M059J (cell line): ENCODE measurements at regions not wholly inside any gene's neighbourhood (a gene's known extent, or its start where the extent isn't known, plus 50 kb on each side); places are given as distances from the start of the nearest gene placed in this dataset.
A peak's percentile ranks its signal among the peaks of the same experiment; 100 is the strongest.
"Not testable (repeated sequence)": the region's sequence is repeated elsewhere in the genome, so short reads cannot be mapped to it uniquely, and the experiment has no call there.

Source experiments
- DNase-seq: peaks from one replicate; pipeline ENCODE4 v3.0.0-alpha.2; 2012; ENCODE audit warnings: low read depth

DNA sequence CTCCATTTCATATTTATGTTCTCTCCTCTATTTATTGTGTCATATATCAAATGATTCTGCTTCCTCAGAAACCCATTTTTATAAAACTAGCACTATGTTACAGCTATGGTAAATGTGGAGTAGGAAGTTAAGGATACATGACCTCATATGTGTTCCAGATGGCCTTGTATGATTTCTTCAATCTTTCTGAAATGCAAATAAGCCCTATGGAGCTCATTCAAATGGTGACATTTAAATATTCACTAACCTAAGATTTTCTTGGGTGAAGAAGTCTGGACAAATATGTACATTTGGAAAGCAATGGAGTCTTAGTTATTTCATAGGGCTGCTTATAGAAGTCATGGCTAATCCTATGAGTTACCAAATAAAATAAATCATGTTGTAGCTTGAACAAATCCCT, 782.5 kb downstream of the STPG2 start:
- DNase-seq: no peak

DNA sequence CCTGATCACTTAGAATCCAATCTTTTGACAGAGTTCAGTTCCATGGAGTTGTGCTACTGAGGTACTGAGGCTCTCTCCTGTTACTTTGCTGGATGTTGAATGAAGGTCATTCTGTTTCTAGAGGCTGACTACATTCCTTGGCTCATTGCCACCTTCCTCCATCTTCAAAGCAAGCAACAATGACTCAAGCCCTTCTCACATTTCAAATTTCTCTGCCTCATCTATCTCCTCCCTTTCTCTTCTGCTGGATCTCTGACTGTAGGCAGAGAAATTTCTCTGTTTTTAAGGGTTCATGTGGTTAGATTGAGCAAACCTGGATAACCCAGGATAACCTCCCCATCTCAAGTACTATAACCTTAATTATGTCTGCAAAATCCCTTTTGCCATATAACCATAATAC, 775.4 kb downstream of the STPG2 start:
- peak; percentile 56 for DNase-seq

DNA sequence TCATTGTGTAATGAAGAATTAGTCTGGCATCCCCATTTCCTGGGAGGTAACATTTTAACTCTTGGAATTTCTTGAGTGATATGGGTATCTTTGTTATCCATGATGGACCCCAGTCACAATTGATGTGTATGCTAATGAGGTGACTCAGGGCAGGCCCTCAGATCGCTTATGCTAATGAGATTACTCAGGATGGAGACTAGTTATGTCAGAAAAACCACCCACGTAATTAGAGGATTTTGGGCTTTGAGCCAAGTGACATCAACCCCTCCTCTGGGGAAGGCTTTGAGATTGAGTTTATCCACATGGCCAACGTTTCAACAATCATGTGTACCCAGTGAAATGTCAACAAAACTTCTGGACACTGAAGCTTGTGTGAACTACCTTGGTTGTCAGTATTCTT, 772.7 kb downstream of the STPG2 start:
- peak; percentile 16 for DNase-seq

DNA sequence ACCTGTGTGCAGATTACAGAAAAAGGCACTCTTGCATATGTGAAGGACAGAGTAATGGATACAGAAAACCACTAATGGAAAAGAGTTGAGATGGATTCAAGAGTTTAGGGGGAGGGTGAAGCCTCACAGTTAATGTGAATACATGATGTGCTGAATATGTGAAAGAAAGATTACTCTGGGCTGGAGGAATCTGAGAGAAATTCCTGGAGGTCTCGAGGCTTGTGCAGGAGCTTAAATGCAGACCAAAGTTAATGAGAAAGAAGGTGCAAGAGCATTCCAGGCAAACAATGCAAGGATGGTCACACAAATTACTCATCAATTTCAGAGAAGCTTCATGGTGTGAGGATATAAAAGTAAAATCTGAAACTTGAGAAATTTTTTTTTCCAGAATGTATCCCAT, 768.8 kb downstream of the STPG2 start:
- DNase-seq: no peak

DNA sequence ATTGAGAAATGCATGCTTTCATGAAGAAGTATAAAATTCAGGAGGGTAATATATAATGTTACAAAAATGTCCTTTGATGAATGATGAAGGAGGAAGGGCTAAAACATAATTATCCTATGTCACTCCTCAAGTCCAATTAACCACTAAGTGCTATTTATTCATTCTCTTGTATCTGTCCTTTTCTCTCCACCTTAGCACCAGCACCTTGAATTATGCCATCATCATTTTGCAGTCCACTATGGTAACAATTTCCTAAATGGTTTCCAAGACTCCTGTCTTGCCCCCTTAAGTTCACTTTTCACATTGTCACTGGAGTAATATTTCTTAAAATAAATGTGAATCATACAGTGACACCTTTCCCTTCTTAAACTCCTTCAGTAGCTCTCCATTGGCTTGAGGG, 756.3 kb downstream of the STPG2 start:
- DNase-seq: no peak

DNA sequence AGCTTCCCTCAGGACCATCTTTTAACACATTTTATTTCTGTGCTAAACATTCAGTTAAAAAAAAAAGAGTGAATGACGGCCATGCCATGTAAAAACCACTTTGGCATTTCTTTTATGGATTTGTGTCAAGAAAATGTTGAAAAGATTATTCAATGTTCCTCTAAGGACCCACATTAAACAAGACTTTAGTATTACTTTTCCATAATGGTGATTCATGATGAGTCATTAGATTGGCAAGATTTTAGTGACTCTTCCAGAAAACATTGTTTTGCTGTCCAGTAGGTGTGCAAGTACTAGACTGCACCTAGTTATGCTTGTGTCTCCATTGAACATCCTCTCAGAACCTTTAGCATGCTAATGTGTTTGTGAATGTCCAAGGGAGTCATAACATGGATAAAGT, 748.6 kb downstream of the STPG2 start:
- peak; percentile 42 for DNase-seq

DNA sequence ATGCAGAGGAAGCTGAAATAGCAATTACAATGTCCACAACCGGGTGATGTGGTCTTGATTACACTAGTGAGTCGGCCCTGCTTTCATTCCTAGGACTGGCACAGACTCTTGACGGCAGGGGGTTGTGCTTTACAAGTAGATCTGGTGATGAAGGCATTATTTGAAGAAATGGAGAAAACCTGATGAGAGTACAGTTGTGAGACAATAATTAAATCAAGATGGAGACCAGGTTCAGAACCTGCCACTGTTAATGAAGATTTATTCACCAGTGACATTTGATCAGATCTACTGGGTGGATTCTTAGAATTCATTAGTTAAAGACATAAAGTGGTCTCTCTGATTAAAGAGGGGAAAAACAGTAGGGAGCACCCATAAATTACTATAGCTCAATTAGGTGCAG, 747.2 kb downstream of the STPG2 start:
- DNase-seq: peak; percentile 10

DNA sequence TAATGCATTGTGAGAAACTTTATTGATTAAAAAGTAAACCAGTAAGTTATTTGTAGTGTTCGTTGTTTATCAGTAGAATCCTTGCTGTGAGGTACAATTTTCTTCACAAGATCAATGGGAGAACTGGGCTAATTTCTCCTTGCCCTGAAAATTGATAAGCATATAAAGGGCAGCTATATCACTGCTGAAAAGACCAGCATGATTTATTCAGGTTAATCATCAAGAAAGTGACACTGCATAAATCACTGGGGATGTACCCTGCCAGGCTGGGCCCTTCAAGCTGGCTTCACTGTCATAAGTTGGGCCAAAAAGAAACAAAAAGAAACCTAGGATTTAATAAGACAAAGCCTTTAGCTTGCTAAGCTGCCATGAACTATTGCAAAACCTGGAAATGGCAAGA, 746.7 kb downstream of the STPG2 start:
- no peak for DNase-seq

DNA sequence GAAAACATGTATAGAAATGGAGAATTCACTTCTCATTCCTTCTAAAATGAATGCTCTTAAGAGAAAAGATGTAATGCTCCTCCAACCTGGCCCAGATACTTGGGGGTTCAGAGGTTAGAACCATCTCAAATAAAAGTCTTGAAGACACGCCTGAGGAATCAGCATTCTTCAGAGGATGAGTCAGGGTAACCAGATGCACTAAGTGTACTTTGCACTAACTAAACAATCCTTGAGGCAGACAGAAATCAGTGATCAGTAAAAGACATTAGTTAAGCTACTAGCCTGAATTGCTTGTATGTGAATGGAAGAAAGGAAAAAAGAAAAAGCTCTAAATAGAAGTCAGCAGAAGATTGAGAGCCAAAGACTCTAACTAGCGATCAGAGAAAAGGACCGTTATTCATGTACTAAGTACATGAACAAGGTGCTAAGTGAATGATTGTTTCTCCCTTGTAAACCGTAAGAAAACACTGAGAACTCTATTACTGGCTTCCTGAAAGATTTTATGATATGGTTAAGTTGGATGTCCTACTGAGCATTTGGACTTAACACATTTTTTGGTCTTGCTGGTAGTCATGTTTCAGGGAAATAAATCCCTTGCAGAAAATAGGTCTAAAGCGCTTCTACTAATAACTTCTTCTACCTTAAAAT, 738.3 kb downstream of the STPG2 start:
- DNase-seq: no peak

DNA sequence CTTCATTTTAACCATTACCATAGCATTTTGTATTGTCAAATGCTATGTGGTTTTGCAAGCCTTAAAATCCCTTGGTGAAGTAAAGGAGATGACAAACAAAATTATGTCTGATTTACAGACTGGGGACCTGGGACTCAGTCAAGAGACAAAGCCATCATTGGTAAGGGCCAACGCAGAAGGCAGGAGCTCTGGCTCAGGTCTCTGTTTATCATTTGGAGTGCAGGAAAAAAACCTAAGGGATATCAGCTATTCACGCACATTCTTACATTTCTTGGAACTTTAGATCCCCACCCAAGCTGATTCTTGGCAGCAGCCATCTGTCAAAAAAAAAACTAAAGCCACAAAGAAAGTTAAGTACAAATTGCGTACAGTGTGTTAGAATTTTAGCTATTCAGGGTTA, 731.9 kb downstream of the STPG2 start:
- DNase-seq: no peak

DNA sequence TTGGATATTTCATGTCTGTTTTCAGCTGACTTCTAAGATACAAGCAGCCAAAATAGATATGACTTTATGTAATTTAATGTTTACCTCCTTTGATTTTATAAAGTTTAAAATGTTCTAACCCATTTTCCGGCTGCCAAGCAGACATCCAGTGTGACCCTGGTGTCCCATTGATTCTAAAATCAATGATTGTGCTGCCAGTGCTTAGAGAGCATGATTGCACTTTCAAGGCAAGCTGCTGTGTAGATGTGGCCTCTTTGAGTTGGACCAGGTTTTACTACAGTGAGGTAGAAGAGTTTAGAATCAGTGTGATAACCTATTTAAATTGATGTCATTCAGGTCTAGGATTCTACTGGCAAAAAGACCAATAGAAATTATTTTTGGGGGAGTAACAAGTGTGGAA, 730.9 kb downstream of the STPG2 start:
- DNase-seq: no peak

DNA sequence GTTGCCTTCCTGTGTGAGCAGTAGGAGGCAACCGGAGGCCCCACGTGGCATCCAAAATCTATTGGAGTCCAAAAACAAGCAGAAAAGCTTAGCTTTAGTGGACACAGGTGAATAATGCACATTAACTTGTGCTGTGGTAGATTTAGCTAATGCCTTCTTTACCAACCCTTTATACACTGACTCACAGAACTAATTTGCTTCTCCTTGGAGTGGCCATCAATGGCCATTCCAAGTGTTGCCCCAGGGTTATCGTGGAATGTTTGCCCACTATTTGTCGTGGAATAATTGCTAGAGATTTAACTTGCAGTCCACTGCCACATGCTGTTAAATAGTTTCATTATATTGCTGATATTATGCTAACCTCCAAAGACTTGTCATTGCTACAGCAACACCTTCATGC, 729.1 kb downstream of the STPG2 start:
- no peak for DNase-seq

DNA sequence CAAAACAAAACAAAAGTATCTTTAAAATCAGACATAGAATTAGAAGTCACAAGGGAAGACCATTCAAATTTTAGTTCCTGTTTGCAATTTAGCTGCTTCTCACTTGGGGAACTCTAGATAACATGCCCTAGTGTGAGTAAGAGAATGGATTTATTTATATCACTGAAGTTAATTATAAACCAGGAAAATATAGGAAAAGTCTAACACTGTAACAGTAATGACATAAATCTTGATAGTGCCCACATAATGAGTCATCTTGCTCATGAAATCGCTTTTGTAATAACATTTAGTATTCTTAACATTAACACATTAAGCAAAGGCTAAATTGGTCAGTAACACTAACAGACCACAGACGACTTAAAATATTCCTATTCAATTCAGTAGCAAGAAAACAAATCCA, 710.7 kb downstream of the STPG2 start:
- peak; percentile 3 for DNase-seq

DNA sequence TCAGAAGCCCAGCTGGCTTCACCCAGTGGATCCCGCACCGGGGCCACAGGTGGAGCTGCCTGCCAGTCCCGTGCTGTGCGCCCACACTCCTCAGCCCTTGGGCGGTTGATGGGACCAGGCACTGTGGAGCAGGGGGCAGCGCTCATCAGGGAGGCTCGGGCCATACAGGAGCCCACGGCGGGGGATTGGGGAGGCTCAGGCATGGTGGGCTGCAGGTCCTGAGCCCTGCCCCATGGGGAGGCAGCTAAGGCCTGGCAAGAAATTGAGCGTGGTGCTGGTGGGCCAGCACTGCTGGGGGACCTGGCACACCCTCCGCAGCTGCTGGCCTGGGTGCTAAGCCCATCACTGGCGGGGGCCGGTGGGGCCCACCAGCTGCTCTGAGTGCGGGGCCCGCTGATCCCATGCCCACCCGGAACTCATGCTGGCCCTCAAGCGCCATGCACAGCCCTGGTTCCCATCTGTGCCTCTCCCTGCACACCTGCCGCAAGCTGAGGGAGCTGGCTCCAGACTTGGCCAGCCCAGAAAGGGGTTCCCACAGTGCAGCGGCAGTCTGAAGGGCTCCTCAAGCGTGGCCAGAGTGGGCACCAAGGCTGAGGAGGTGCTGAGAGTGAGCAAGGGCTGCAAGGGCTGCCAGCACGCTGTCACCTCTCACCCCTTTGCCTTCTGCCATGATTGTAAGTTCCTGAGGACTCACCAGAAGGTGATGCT, 705.1 kb downstream of the STPG2 start:
- DNase-seq: not testable (repeated sequence)

DNA sequence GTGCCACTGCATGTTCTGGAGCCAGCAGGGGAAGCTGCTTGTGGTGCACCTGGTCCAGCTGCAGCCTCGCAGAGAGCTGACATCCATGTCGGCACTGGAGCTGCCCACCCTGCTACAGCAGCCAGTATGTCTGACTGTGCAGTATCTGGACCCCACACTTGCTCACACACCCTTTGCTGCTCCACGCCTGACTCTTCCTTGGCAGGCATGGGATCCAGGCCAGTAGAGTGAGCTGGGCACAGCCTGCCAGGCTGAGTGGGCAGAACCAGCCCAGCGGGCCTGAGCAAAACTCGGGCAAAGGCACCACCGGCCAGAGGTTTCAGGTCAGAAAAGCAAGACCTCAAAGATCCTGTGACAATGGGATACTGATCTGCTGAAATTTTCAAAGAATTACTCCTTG, 690.1 kb downstream of the STPG2 start:
- DNase-seq: no peak

DNA sequence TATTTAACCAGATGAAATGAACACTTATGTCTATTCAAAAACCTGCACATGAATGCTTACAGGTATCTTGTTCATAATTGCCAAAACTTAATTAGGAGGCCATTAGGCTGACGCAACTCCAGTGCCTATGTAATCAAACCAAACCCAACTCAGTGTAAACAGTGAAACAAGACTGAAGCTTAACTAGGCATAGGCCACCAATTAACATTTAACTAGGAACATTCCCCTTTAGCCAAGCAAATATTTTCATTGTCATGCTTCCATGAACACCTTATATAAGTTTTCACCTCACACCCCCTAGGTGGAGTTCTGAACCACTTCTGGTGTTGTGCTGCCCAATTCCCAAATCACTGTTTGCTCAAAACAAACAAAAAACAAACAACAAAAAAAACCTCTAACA, 686.0 kb downstream of the STPG2 start:
- no peak for DNase-seq

DNA sequence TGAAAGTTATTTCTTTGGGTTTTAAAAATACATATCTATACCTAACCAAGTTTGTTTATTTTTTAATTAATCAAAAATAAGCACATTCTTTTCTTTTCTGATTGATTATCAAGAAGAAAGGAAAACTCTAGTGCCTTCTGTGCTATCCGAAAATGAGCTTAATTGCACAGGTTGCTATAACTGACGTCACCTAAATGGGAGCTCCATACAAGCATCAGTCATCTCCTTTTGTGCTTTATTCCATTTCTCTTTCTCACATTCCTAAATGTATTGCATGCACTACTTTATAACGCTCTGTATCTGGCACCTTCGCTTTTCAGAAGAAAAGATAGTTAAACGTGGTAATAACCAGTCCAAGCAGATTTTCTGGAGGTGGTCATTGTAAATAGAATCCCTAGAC, 675.0 kb downstream of the STPG2 start:
- no peak for DNase-seq

DNA sequence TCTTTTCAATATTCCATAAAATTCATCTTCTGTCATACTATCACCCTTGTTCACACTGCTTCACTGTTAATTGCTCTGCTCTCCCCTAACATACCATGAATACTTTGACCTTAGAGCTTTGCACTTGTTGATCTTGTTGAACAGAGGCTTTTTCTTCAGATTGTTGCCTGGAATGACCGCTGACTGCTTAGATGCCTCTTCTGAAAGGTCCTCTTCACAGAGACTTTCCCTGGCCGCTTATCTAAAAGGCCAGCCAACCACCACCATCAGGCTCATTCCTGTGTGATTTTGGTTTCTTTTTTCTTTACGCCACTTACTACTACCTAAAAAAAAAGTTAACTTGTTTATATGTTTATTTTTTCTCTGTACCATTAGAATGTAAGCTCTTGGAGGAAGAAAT, 667.7 kb downstream of the STPG2 start:
- no peak for DNase-seq

DNA sequence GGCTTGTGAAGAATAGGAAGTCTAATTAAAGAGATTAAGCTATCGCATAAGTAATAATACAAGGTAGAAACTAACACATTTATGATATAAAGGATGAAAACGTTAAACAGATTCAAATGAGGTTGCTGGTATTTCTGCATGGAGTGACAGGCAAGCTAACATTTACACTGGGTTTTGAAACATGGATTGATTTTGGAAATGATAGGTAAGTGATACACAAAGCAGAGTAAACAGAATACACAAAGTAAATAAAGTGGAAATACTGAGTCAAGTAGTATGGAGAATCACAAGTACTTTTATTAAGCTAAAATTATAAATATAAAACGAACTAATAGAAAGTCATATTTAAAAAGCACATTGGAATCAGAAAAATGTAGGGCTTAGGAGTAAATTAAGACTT, 665.3 kb downstream of the STPG2 start:
- DNase-seq: no peak

DNA sequence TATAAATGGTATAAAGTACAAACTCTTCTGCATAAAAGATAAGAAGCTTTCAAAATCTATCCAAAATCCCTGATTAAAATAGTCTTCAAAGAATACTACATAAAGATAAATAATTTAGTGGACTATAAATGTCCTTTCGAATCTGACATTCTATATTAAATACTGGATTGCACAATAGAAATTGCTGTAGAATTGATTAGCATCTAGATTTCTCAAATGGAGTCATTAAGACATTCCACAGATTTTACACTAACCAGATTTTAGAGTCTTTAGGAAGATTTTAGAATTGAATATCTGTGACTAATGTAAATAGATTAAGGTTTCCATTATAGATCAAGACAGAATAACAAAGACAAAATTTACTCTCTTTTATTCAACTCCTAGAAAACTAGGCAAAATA, 663.9 kb downstream of the STPG2 start:
- no peak for DNase-seq

DNA sequence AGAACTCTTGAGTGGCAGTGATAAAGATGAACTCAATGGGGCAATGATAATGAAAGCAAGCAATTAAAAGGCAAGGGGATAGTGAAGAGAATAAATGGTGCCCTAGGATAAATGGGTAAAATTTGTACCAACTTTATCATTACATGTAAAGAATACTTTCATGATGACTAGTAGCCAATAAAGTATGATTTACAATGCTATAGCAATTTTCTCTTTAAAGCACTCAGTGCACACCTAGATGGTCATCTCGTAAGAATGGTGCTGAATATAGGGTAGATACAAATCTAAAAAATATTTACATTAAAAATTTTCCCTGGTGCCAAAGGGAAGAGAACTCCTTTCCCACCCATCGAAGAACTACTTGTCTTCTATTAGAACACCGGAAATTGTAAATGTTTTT, 651.4 kb downstream of the STPG2 start:
- DNase-seq: no peak

DNA sequence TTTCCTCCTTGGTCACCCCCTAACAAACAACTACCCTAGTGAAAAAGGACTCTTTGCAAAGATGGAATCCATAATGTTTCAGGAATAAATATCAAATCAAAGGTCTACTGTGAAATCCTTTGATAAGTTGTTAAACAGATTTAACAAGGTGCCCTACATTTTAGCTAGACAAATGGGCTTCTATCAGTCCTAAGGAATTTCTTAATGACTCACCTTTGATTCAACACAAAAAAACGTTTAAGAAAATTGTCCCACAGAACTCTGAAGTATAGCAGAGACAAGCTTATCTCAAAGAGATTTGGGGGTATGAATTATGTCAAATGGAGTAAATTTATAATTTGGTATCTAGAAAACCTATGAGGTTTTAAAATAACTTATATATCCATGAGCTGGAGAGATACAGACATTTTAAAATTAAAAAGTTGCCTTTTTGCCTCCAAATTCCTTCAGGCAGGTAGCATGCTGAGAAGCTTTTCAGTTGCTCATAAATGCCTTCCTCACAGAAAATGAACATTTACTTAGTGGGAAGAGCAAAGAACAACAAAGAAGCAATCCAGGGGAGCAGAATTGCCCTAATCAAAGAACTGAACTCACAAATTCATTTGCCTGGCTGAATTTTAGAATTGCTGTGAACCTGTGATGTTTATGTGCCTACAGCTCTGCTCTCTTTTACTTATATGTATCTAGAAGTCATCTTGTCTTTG, 649.3 kb downstream of the STPG2 start:
- DNase-seq: peak; percentile 30

DNA sequence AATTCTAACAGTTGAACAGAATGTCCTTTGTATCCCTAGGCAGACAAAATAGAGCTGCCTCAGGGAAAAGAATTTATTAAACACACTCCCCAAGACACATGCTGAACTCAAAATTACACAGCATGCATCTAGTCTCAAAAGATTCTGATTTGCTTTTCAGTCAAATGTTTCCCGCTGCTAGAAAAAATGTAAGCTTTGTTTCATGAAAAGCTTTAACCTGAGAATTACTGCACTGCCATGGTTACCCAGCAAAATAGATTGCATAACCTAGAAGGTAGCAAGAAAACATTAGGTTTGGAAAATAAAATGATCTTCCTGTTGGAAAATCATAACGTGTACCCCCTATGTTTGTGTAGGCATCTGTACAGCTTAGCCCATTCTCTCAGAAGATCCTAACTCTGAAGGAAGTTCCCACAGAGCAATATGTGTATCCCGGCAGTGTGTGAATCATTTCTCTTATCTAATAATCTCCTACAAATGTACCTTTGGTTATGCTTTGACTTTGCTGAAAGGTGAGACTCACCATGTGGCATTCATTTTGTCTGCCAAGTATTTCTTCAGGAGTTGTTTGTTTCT, 646.9 kb downstream of the STPG2 start:
- DNase-seq: peak; percentile 45
